HG03342 (cell line): ENCODE measurements at regions not wholly inside any gene's neighbourhood (a gene's known extent, or its start where the extent isn't known, plus 50 kb on each side); places are given as distances from the start of the nearest gene placed in this dataset.
A peak's percentile ranks its signal among the peaks of the same experiment; 100 is the strongest.
"Not testable (repeated sequence)": the region's sequence is repeated elsewhere in the genome, so short reads cannot be mapped to it uniquely, and the experiment has no call there.

ENCODE experiments used
- ATAC-seq: cut with Tn5 transposase; IDR thresholded peaks from one replicate; pipeline ENCODE4 v1.9.1; 2021; ENCODE audit warnings: mild to moderate bottlenecking, moderate library complexity; ENCODE audit not compliant: unreplicated experiment

DNA sequence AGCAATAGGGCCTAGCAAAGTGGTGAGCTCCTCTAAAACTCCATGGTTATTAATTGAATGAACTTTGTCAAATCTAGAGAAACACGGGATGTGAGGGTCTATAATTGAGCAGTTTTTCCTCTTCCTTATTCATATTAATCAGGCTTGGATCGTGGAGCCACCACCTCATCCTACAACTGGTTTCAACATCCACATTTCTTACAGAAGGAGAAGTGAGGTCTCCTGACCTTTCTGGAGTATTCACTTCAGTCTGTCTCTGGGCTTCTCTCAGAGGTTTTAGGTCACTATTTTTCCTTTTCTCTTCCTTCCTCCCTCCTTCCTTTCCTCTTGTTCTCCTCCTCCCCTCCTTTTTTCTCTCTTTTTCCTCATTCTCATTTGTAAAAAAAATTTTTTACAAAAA, 177.3 kb upstream of the ACTBL2 start:
- ATAC-seq = no peak

GRCh38 chr5:57658018-57658417, 175.4 kb upstream of the ACTBL2 start:
- ATAC-seq = no peak

GRCh38 chr5:57655228-57655627, 172.6 kb upstream of the ACTBL2 start:
- no peak for ATAC-seq

DNA sequence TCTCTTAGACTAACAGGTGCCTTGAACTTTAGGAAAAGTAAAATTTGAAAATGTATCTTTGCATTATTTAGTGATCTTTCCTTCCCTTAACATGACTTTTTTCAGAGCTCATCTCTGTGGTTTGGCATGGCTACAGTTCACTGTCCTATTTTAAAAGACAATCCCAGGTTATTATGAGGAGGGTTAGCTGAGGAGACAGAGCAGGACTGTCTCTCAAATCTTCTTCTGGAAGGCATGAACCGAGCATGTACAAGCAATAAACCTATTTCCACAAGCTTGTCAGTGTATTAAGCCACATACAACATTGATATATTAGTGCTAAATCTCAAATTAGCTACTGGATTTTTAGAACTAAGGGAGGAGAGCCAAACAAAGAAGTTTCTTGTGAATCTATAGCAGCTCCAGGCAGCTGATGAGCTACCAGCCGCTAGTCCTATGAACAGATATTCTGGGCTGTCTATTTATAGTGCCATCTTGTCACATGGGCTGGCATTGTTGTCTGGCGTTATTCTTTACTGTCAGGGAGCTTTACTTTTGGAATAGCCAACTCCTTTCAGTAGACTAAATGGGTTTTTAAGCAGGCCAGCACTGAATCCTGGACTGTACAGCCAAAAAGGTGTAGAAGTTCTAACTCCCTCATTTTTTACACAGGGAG, 171.2 kb upstream of the ACTBL2 start:
- no peak for ATAC-seq

GRCh38 chr5:57651127-57651526, 168.5 kb upstream of the ACTBL2 start:
- ATAC-seq = no peak

- peak; percentile 98 for ATAC-seq
Observed at GRCh38 chr5:57650360-57651069, 167.9 kb upstream of the ACTBL2 start.

- no peak for ATAC-seq
Observed at GRCh38 chr5:57642698-57643097, 160.1 kb upstream of the ACTBL2 start.

DNA sequence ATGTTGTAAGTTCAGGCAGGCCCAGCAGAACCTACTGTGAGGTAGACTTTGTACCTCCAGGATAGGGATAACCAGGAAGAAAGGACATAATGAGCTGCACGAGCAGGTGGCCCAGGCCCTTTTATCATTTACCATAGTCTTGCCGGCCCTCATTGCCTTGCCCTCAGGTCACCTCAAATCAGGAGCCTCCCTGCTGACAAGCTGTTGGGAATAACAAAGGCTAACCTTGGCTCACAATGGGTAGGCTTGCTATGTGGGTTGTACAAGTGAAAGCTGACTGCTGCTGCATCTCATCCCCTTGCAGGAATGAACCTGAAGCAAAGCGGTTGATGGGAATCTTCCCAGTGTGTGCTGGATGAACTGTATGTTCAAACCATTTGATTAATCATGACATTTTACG, 159.5 kb upstream of the ACTBL2 start:
- ATAC-seq = no peak

DNA sequence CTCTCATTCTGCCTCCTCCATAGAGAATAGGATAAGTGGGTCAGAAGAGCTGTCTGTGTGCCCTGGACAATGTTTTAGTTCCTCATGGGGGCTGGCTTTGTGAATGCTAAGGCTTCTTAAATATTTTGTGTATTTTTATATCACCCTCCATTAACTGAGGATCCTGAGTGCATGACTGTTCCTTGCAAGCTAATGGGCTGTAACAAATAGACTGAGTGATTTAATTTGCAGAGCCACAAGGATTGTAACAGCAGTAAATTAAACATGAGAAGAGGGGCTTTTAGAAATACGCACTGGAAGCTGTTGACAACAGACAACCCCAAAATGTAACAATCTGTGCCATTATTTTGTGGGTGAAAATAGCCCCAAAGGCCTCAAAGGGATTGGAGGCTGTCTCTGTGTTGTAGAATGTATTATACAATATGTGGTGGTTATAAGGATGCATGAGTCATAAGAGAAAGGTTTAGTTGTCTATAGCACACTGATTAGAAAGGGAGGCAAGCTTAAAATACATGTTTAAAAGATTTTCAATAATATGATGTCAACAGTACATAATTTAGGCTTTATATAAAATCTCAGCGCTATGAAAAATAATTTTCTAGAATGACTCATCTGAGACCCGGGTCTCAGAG, 152.7 kb upstream of the ACTBL2 start:
- ATAC-seq = no peak

DNA sequence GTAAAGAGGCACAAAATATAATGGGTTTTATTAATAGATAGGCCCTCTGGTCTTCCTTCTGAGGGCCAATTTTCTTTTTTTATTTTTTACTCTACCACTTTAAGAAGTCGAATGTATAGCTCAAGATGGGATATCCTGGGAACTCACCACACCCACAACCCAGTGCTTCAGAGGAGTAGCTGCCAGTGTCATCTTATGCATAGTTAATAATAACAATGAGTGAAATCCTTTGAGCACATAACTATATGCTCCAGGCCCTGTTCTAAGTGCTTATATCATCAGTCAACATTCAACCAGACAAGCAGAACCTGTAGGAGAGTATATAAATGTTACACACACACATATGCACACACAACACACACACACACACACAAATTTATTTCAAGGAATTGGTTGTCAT, 150.3 kb upstream of the ACTBL2 start:
- no peak for ATAC-seq

DNA sequence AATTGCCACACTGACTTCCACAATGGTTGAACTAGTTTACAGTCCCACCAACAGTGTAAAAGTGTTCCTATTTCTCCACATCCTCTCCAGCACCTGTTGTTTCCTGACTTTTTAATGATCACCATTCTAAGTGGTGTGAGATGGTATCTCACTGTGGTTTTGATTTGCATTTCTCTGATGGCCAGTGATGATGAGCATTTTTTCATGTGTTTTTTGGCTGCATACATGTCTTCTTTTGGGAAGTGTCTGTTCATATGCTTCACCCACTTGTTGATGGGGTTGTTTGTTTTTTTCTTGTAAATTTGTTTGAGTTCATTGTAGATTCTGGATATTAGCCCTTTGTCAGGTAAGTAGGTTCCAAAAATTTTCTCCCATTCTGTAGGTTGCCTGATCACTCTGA, 148.5 kb upstream of the ACTBL2 start:
- not testable (repeated sequence) for ATAC-seq

- no peak for ATAC-seq
Observed at GRCh38 chr5:57627661-57628060, 145.1 kb upstream of the ACTBL2 start.

DNA sequence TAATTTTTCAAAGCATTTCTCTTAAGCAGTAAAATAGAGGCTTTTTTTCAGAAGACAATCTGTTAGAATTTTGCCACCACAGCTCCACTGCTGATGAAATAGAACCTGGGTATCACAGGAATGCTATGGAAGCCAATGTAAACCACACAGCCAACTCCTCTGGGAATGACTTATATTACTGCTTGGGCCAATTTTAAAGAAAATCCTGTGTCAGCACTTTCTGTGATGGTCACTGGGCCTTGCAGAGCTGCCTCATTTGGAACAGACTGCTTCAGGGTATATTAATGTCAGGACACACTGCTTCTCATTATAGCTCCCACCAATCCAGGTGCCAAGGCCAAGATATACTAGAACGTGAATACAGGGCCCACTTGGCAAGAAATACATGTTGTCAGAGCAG, 144.1 kb upstream of the ACTBL2 start:
- no peak for ATAC-seq

- no peak for ATAC-seq
Observed at GRCh38 chr5:57621624-57622023, 139.0 kb upstream of the ACTBL2 start.

DNA sequence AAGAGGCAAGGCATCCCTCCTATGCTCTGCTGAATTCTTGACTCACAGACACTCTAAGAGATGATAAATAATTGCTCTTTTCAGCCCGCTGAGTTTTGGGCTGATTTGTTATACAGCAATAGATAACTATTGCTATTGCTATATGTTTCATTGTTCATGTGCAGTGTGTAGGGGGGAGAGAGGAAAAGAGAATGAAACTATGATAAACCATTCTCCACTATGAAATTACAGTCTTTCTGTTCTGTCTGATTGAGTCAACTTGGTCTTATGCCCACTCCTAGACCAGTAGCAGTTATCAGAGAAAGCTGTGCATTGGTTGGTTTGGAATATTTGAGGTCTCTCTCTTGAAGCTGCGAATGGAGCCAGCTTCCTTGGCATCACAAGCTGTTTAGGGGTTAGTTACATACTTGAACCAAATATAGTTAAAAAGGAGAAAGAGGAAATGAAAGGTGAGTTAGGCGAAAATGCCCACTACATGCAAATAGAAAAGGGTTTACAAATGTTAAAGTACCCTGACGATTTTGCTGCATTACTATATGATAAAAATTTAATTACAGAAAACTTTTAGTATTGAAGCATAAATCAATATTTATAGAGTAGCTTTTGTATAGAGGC, 136.3 kb upstream of the ACTBL2 start:
- no peak for ATAC-seq

DNA sequence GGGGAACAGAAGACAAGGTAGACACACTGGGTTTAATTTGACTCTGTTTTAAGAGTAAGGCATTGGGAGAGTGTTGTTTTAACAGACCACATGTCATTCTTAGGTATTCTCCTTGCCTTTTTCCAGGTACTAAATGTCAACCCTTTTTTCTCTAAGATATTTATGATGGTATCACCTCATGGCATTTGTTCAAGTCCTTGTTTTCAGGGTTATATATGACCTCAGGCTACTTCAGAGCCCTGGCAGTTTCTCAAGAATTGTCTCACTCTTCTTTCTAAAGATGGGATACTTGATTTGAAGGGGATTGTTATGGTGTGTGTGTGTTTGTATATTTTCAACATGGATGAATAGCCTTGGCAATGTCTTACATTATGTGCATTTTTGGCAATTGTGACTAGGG, 131.1 kb upstream of the ACTBL2 start:
- ATAC-seq = no peak

DNA sequence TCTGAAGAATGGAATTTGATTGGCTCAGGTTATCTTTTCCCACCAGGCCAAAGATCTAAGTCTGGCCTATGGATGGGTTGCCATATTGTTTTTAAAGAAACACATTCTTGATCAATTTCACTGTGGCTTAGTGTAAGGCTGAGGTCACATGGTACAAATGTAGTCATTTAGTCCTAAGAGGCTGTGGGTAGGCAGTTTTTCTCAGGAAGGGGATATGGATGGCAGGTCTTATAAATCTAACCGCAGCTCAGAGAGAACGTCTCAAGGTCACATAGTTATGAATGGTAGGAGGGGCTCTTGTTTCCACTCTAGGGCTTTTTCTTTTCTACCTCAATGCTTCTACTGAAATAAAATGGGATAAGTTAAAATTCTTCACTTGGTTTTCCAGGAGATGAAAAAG, 128.6 kb upstream of the ACTBL2 start:
- no peak for ATAC-seq

GRCh38 chr5:57608542-57608941, 125.9 kb upstream of the ACTBL2 start:
- ATAC-seq = no peak

DNA sequence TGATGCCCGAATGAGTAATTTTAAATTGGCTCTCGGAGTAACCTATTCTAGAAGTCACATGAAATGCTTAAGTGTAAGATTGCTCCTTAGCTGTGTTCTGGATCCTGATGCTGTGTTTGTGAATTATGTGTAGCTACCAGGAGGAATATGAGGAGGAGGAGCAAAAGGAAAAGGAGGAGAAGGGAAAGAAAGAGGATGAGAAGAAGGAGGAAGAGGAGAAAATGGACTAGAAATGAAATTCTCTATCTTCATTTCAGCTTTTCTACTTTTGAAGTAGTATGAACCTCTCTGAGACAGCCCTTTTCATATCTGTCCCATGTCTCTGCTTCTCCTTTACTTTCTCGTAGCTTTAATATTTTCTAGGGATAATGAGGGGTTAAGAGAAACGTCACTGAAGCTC, 119.4 kb upstream of the ACTBL2 start:
- ATAC-seq = no peak

DNA sequence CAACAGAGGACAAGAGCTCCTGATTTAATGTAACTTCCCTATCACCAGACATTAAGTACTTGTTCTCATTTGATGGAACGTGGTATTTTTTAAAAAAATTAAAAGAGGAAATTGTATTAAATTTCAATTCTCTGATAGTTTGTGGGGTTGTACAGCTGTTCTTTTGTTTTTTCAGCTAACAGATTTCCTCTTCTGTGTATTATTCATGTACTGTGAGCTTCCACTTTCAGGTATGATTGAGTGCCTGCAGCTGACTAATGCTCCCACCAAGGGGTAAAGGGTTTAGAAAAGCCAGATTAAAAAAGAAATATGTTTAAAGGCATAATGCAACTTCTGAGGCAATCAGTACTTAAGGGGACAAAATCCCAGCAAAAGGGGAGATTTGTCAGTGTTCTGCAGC, 117.7 kb upstream of the ACTBL2 start:
- ATAC-seq = no peak

DNA sequence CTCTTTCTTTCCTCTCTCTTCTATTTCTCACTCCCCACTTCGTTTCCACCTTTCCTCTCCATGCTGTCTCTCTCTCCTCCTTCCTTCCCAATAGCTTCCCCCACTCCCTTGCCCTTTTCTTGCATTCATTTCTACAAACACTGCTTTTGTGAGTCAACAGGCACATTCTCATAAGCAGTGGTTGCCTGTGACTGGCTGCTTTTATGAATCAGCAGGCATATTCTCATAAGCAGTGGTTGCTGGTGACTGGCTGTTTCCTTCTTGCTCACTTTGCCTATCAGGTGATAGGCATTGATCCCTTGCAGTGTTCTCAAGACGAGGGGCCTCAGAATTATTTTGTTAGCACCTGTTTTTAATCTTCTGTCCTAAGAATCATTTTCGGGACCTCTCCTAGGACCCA, 116.1 kb upstream of the ACTBL2 start:
- no peak for ATAC-seq

DNA sequence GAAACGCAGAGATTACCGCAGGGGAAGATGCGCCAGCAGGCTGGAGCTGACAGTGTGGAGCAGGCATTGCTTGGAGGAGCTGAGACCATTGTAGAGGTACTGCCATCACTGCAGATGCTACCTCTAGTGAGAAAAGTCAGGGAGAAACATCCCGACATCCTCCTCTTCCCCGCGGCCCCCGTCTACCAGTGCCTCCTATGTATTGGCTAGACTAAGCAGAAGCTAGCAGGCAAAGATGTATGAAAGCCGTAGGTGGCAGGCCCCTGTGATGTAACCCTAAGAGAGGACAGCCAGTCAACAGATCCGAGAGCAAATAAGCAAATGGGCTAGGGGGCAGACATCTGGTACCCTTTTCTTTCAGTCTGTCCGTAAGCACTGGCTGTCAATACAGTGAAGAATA, 115.5 kb upstream of the ACTBL2 start:
- ATAC-seq = no peak
